H9 (cell line): ENCODE measurements at regions not wholly inside any gene's neighbourhood (a gene's known extent, or its start where the extent isn't known, plus 50 kb on each side); places are given as distances from the start of the nearest gene placed in this dataset.

Experiments
- DNase-seq: peaks from one replicate; pipeline ENCODE4 v3.0.0-alpha.2; 2017
- H2AFZ ChIP-seq: one replicate; pipeline ENCODE4 v1.6.1; 2013; ENCODE audit warnings: mild to moderate bottlenecking, low read length, control low read depth, moderate library complexity
- H2AK5ac ChIP-seq: 2 replicates; pipeline ENCODE4 v1.6.1; 2013; ENCODE audit warnings: low read length, control low read depth, mixed read lengths; ENCODE audit not compliant: insufficient read length
- H2BK120ac ChIP-seq: one replicate; pipeline ENCODE4 v1.6.1; 2013; ENCODE audit warnings: low read depth, mild to moderate bottlenecking, low read length, control low read depth, inconsistent platforms; ENCODE audit not compliant: poor library complexity, severe bottlenecking
- H2BK12ac ChIP-seq: 2 replicates; pipeline ENCODE4 v1.6.1; 2013; ENCODE audit warnings: low read length, control low read depth, mixed read lengths, low read depth; ENCODE audit not compliant: insufficient read length
- H2BK15ac ChIP-seq: 2 replicates; pipeline ENCODE4 v1.6.1; 2013; ENCODE audit warnings: low read depth, low read length, control low read depth
- H2BK20ac ChIP-seq: one replicate; pipeline ENCODE4 v1.6.1; 2013; ENCODE audit warnings: low read depth, mild to moderate bottlenecking, low read length, control low read depth, inconsistent platforms; ENCODE audit not compliant: poor library complexity, severe bottlenecking
- H2BK5ac ChIP-seq: 2 replicates; pipeline ENCODE4 v1.6.1; 2013; ENCODE audit warnings: low read length, control low read depth, mixed read lengths; ENCODE audit not compliant: insufficient read length
- H3K14ac ChIP-seq: 2 replicates; pipeline ENCODE4 v1.6.1; 2013; ENCODE audit warnings: low read length, control low read depth; ENCODE audit not compliant: insufficient read depth
- H3K18ac ChIP-seq: 2 replicates; pipeline ENCODE4 v1.6.1; 2013; ENCODE audit warnings: low read depth, mild to moderate bottlenecking, mixed read lengths, low read length, control low read depth; ENCODE audit not compliant: insufficient read length
- H3K23ac ChIP-seq: 2 replicates; pipeline ENCODE4 v1.6.1; 2013; ENCODE audit warnings: low read length, control low read depth, mixed read lengths, low read depth; ENCODE audit not compliant: insufficient read length
- H3K23me2 ChIP-seq: 2 replicates; pipeline ENCODE4 v1.6.1; 2013; ENCODE audit warnings: low read depth, mild to moderate bottlenecking, mixed read lengths, low read length, control low read depth; ENCODE audit not compliant: insufficient read length, poor library complexity, severe bottlenecking
- H3K27ac ChIP-seq: 2 replicates; pipeline ENCODE4 v1.5.1; 2013; ENCODE audit warnings: low read length, control low read depth, mixed read lengths, low read depth; ENCODE audit not compliant: insufficient read length
- H3K27me3 ChIP-seq: 2 replicates; pipeline ENCODE4 v1.6.1; 2013; ENCODE audit warnings: low read length, control low read depth, inconsistent platforms; ENCODE audit not compliant: insufficient read depth
- H3K4ac ChIP-seq: 2 replicates; pipeline ENCODE4 v1.6.1; 2013; ENCODE audit warnings: low read depth, mild to moderate bottlenecking, control low read depth, inconsistent platforms, low read length, moderate library complexity
- H3K4me1 ChIP-seq: 2 replicates; pipeline ENCODE4 v1.6.1; 2013; ENCODE audit warnings: low read length, control low read depth, inconsistent platforms; ENCODE audit not compliant: insufficient read depth
- H3K4me2 ChIP-seq: 2 replicates; pipeline ENCODE4 v1.6.1; 2013; ENCODE audit warnings: low read length, control low read depth, mixed read lengths; ENCODE audit not compliant: insufficient read length, insufficient read depth
- H3K56ac ChIP-seq: 2 replicates; pipeline ENCODE4 v1.6.1; 2013; ENCODE audit warnings: low read depth, mild to moderate bottlenecking, mixed read lengths, low read length, control low read depth; ENCODE audit not compliant: insufficient read length
- H3K79me1 ChIP-seq: 2 replicates; pipeline ENCODE4 v1.6.1; 2013; ENCODE audit warnings: low read depth, mild to moderate bottlenecking, moderate library complexity, low read length, control low read depth, inconsistent platforms; ENCODE audit not compliant: insufficient read depth, poor library complexity, severe bottlenecking
- H3K79me2 ChIP-seq: 2 replicates; pipeline ENCODE4 v1.6.1; 2013; ENCODE audit warnings: low read length, control low read depth, inconsistent platforms; ENCODE audit not compliant: insufficient read depth
- H3K9ac ChIP-seq: 2 replicates; pipeline ENCODE4 v1.6.1; 2013; ENCODE audit warnings: low read length, control low read depth, mixed read lengths; ENCODE audit not compliant: insufficient read length; ENCODE audit errors: extremely low read depth
- H3K9me3 ChIP-seq: one replicate; pipeline ENCODE4 v1.6.1; 2013; ENCODE audit warnings: low read depth, low read length, inconsistent platforms; ENCODE audit not compliant: control insufficient read depth
- H3T11ph ChIP-seq: one replicate; pipeline ENCODE4 v1.6.1; 2013; ENCODE audit warnings: mild to moderate bottlenecking, low read length, control low read depth, inconsistent platforms
- H4K20me1 ChIP-seq: one replicate; pipeline ENCODE4 v1.6.1; 2013; ENCODE audit not compliant: control insufficient read depth, insufficient read length, insufficient read depth
- H4K5ac ChIP-seq: 2 replicates; pipeline ENCODE4 v1.6.1; 2013; ENCODE audit warnings: low read depth, mild to moderate bottlenecking, mixed read lengths, low read length, control low read depth; ENCODE audit not compliant: insufficient read length
- H4K8ac ChIP-seq: replicated peaks from 2 replicates; pipeline ENCODE4 v1.6.1; 2013; ENCODE audit warnings: low read length, control low read depth, mixed read lengths, low read depth; ENCODE audit not compliant: insufficient read length
- H4K91ac ChIP-seq: 2 replicates; pipeline ENCODE4 v1.6.1; 2013; ENCODE audit warnings: low read depth, mild to moderate bottlenecking, moderate library complexity, mixed read lengths, low read length, control low read depth; ENCODE audit not compliant: insufficient read length
- H3K27ac Mint-ChIP-seq, 3 experiments: 2 replicates in 2 of 3; 3 replicates in 1 of 3; pipeline ENCODE4 v1.8.0; 2020 to 2021; ENCODE audit warnings: mixed read lengths in 3 of 3, mild to moderate bottlenecking in 1 of 3, moderate library complexity in 1 of 3
- H3K27me3 Mint-ChIP-seq: 2 replicates; pipeline ENCODE4 v1.8.0; 2021; ENCODE audit warnings: low read depth, mild to moderate bottlenecking, moderate library complexity, mixed read lengths
- H3K36me3 Mint-ChIP-seq, 3 experiments: 2 replicates in 2 of 3; 3 replicates in 1 of 3; pipeline ENCODE4 v1.8.0; 2020 to 2021; ENCODE audit warnings: low read depth in 3 of 3, mixed read lengths in 3 of 3; ENCODE audit not compliant: insufficient read depth in 1 of 3
- H3K4me1 Mint-ChIP-seq, 2 experiments: 2 replicates each; pipeline ENCODE4 v1.8.0; 2020; ENCODE audit warnings: mixed read lengths in 2 of 2
- H3K4me3 Mint-ChIP-seq, 2 experiments: 2 replicates in 1 of 2; 3 replicates in 1 of 2; pipeline ENCODE4 v1.8.0; 2020 to 2021; ENCODE audit warnings: mild to moderate bottlenecking in 2 of 2, mixed read lengths in 2 of 2, moderate library complexity in 1 of 2
- H3K9me3 Mint-ChIP-seq, 2 experiments: 2 replicates in 1 of 2; 3 replicates in 1 of 2; pipeline ENCODE4 v1.8.0; 2020; ENCODE audit warnings: mild to moderate bottlenecking in 2 of 2, mixed read lengths in 2 of 2, moderate library complexity in 1 of 2
- WGBS: extraction: QIAGEN DNeasy Blood & Tissue Kit; methylation state at CpG from one replicate; pipeline ENCODE4 v1.1.7; 2013; ENCODE audit warnings: missing lambda C conversion rate, low lambda C conversion rate, mixed read lengths; ENCODE audit not compliant: insufficient read length; ENCODE audit errors: extremely low coverage; 5-methylcytosine and 5-hydroxymethylcytosine counted together
- TF ChIP-seq, protein P1 (sequence below): fragments of 200-600 bp; sonication (generic); conservative IDR thresholded peaks from 3 replicates; pipeline ENCODE4 v1.8.0; 2021; ENCODE audit warnings: antibody characterized with exemption, mild to moderate bottlenecking

- no peaks in the 10 kb centered on the region for H3K27me3 Mint-ChIP-seq
- H3K4me1 Mint-ChIP-seq: no peaks in the 10 kb centered on the region
- Histone ChIP-seq H3K4me1 (no peaks in the 10 kb centered on the region), H3T11ph (no peak overlapping the region), H2BK5ac (no peak overlapping the region), H2BK20ac (no peak overlapping the region), H2AK5ac (no peak overlapping the region), H3K27me3 (no peaks in the 10 kb centered on the region), H2AFZ (no peak overlapping the region), H3K56ac (no peak overlapping the region), H2BK120ac (no peak overlapping the region), H3K23me2 (no peaks in the 10 kb centered on the region), H3K27ac (no peak overlapping the region), H4K20me1 (no peaks in the 10 kb centered on the region), H3K14ac (no peak overlapping the region), H3K4me2 (no peak overlapping the region), H3K23ac (no peak overlapping the region), H3K4ac (no peak overlapping the region), H3K9me3 (no peaks in the 10 kb centered on the region), H3K79me1 (no peaks in the 10 kb centered on the region), H4K91ac (no peak overlapping the region), H2BK15ac (no peak overlapping the region), H2BK12ac (no peak overlapping the region), H3K18ac (no peak overlapping the region), H4K5ac (no peak overlapping the region), H3K9ac (no peak overlapping the region), H4K8ac (no peak overlapping the region), H3K79me2 (no peaks in the 10 kb centered on the region)
- TF ChIP-seq, protein P1, sequence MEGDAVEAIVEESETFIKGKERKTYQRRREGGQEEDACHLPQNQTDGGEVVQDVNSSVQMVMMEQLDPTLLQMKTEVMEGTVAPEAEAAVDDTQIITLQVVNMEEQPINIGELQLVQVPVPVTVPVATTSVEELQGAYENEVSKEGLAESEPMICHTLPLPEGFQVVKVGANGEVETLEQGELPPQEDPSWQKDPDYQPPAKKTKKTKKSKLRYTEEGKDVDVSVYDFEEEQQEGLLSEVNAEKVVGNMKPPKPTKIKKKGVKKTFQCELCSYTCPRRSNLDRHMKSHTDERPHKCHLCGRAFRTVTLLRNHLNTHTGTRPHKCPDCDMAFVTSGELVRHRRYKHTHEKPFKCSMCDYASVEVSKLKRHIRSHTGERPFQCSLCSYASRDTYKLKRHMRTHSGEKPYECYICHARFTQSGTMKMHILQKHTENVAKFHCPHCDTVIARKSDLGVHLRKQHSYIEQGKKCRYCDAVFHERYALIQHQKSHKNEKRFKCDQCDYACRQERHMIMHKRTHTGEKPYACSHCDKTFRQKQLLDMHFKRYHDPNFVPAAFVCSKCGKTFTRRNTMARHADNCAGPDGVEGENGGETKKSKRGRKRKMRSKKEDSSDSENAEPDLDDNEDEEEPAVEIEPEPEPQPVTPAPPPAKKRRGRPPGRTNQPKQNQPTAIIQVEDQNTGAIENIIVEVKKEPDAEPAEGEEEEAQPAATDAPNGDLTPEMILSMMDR: no peak
- H3K9me3 Mint-ChIP-seq: no peaks in the 10 kb centered on the region
- no peak overlapping the region for H3K4me3 Mint-ChIP-seq
- no peak overlapping the region for H3K27ac Mint-ChIP-seq
- no peak for DNase-seq
- no CpG with 5 or more reads among the region's 3 CpGs for WGBS
- H3K36me3 Mint-ChIP-seq: no peaks in the 10 kb centered on the region
Measured at GRCh38 chr4:149280806-149281205, 534.8 kb downstream of the IQCM start.
